K562 (cell line): ENCODE measurements at regions not wholly inside any gene's neighbourhood (a gene's known extent, or its start where the extent isn't known, plus 50 kb on each side); places are given as distances from the start of the nearest gene placed in this dataset.

Experiments
- ATAC-seq: fragments of 200-7000 bp; cut with Tn5 transposase; 3 replicates; pipeline ENCODE4 v1.9.1; 2020; ENCODE audit warnings: moderate library complexity
- BruUV-seq: library from RNA; stranded (reverse); fragments of 400-500 nt; replicated peaks from 2 replicates; lab custom pipeline; 2021; lab: Mats Ljungman, UMichigan
- CTCF ChIA-PET: fragments of 300-600 bp; formaldehyde crosslinking; extraction: SDS; loops from one replicate; lab custom pipeline; 2021; ENCODE audit warnings: low intra/inter-chr PET ratio; lab: Yijun Ruan, JAX
- POLR2A ChIA-PET: fragments of 300-600, 350-650 bp; sonication (Branson Sonifier 250); formaldehyde crosslinking; extraction: SDS; loops from one replicate; lab custom pipeline; 2021; ENCODE audit warnings: antibody characterized with exemption, inconsistent platforms; lab: Yijun Ruan, JAX
- DNase-seq, 4 experiments: peaks; one replicate each; pipeline versions ENCODE4 v3.0.0 to v3.0.0-alpha.2; 2011 to 2018; ENCODE audit warnings: low spot score in 3 of 4, mixed read lengths in 3 of 4; ENCODE audit errors: extremely low read depth in 1 of 4
- FAIRE-seq: peaks from 2 replicates; lab custom pipeline; 2011; peaks lifted over from hg19 to GRCh38; lab: Jason Lieb, UNC
- H2AFZ ChIP-seq: 2 replicates; pipeline ENCODE4 v1.6.0; 2011; ENCODE audit warnings: low read depth, low read length, control low read depth, inconsistent platforms
- H3K27ac ChIP-seq: fragments of 200-600 bp; 3 replicates; pipeline ENCODE4 v1.8.0; 2011; ENCODE audit warnings: low read depth, mild to moderate bottlenecking, control low read depth, inconsistent platforms, low read length, moderate library complexity, mixed read lengths; ENCODE audit errors: extremely low read depth
- H3K27me3 ChIP-seq, 2 experiments: fragments of 300-600 bp in 1 of 2; 2 replicates in 1 of 2; 3 replicates in 1 of 2; pipeline versions ENCODE4 v1.6.0 to v1.8.0; 2011; ENCODE audit warnings: inconsistent platforms in 2 of 2, low read length in 2 of 2, mild to moderate bottlenecking in 1 of 2, mixed read lengths in 1 of 2, moderate library complexity in 1 of 2; ENCODE audit not compliant: control insufficient read depth in 2 of 2, insufficient read depth in 2 of 2
- H3K36me3 ChIP-seq: fragments of 300-600 bp; 3 replicates; pipeline ENCODE4 v1.8.0; 2011; ENCODE audit warnings: mild to moderate bottlenecking, low read length, inconsistent platforms; ENCODE audit not compliant: control insufficient read depth, insufficient read depth
- H3K4me1 ChIP-seq, 2 experiments: fragments of 200-600 bp in 1 of 2; replicated peaks in 1 of 2; 2 replicates in 1 of 2; 3 replicates in 1 of 2; pipeline versions ENCODE4 v1.5.1 to v1.8.0; 2011; ENCODE audit warnings: inconsistent platforms in 2 of 2, low read length in 2 of 2, mild to moderate bottlenecking in 1 of 2, mixed read lengths in 1 of 2, moderate library complexity in 1 of 2; ENCODE audit not compliant: control insufficient read depth in 2 of 2, insufficient read depth in 2 of 2
- H3K4me2 ChIP-seq: 2 replicates; pipeline ENCODE4 v1.6.1; 2011; ENCODE audit warnings: low read length, control low read depth, inconsistent platforms, mixed read lengths; ENCODE audit not compliant: insufficient read depth
- H3K4me3 ChIP-seq: fragments of 200-600 bp; sonication (generic), shearing (Covaris generic); 2 replicates; pipeline ENCODE4 v1.5.1; 2016; ENCODE audit warnings: control low read depth, inconsistent platforms
- H3K79me2 ChIP-seq: fragments of 200-600 bp; 3 replicates; pipeline ENCODE4 v1.8.0; 2011; ENCODE audit warnings: low read length, inconsistent platforms; ENCODE audit not compliant: control insufficient read depth, insufficient read depth
- H3K9ac ChIP-seq, 2 experiments: 2 replicates each; pipeline versions ENCODE4 v1.6.0 to v1.6.1; 2011; ENCODE audit warnings: low read depth in 2 of 2, low read length in 2 of 2, control low read depth in 1 of 2, inconsistent platforms in 1 of 2, mild to moderate bottlenecking in 1 of 2, mixed read lengths in 1 of 2; ENCODE audit not compliant: insufficient read depth in 1 of 2
- H3K9me1 ChIP-seq: one replicate; pipeline ENCODE4 v1.6.0; 2011; ENCODE audit warnings: inconsistent platforms, mild to moderate bottlenecking, low read length, moderate library complexity; ENCODE audit not compliant: control insufficient read depth, insufficient read depth
- H3K9me3 ChIP-seq: replicated peaks from 2 replicates; pipeline ENCODE4 v1.5.1; 2011; ENCODE audit warnings: low read depth, low read length, inconsistent platforms; ENCODE audit not compliant: control insufficient read depth, insufficient read depth
- H4K20me1 ChIP-seq: replicated peaks from 2 replicates; pipeline ENCODE4 v1.6.1; 2011; ENCODE audit warnings: low read length, inconsistent platforms, mixed read lengths; ENCODE audit not compliant: control insufficient read depth, insufficient read depth
- ARID4B ChIP-seq: sonication (generic); formaldehyde crosslinking; IDR thresholded peaks from 2 replicates; pipeline ENCODE4 v1.8.0; 2022; ENCODE audit warnings: mild to moderate bottlenecking, missing genetic modification reagents
- HNRNPH1 ChIP-seq: fragments of 200-400 bp; formaldehyde crosslinking; optimal IDR thresholded peaks from 2 replicates; pipeline ENCODE3; 2017; ENCODE audit warnings: low read depth, mild to moderate bottlenecking, low read length, moderate library complexity
- MAFK ChIP-seq: IDR thresholded peaks from 2 replicates; pipeline ENCODE4 v1.6.1; 2011; ENCODE audit warnings: low read length, improper control_type of control experiment
- MEF2D ChIP-seq: conservative IDR thresholded peaks from 2 replicates; pipeline ENCODE4 v1.6.1; 2016; ENCODE audit warnings: low read depth, missing genetic modification characterization, missing compliant biosample characterization
- NCOA1 ChIP-seq: fragments of 450-650 bp; IDR thresholded peaks from 2 replicates; pipeline ENCODE4 v1.6.1; 2016; ENCODE audit warnings: low read depth
- NFRKB ChIP-seq: fragments of 450-650 bp; IDR thresholded peaks from 2 replicates; pipeline ENCODE4 v1.6.1; 2016; ENCODE audit warnings: low read depth
- SAFB ChIP-seq: fragments of 200-400 bp; formaldehyde crosslinking; IDR thresholded peaks from 2 replicates; pipeline ENCODE4 v1.6.1; 2017; ENCODE audit warnings: low read depth, low read length, borderline replicate concordance
- SRF ChIP-seq, 2 experiments: fragments of 250-450, 450-650 bp in 1 of 2; sonication (Bioruptor Pico) in 1 of 2; sonication (generic) in 1 of 2; formaldehyde crosslinking; IDR thresholded peaks; 2 replicates each; pipeline versions ENCODE4 v1.5.0 to v1.5.1; 2020 to 2022; ENCODE audit warnings: mild to moderate bottlenecking in 1 of 2, missing genetic modification reagents in 1 of 2
- STAT5B ChIP-seq: fragments of 250-450 bp; sonication (Bioruptor Pico); IDR thresholded peaks from 2 replicates; pipeline ENCODE4 v1.8.0; 2021; ENCODE audit warnings: mild to moderate bottlenecking, inconsistent platforms
- TAF1 ChIP-seq: IDR thresholded peaks from 2 replicates; pipeline ENCODE4 v1.6.1; 2011; ENCODE audit warnings: mild to moderate bottlenecking, low read length, moderate library complexity; ENCODE audit not compliant: insufficient read depth, control insufficient read depth, severe bottlenecking; ENCODE audit errors: extremely low read depth
- ZNF764 ChIP-seq: fragments of 250-450 bp; sonication (Bioruptor Pico); IDR thresholded peaks from 2 replicates; pipeline ENCODE4 v1.4.0; 2020; ENCODE audit warnings: low read depth, mild to moderate bottlenecking, moderate library complexity
- ZNF830 ChIP-seq: fragments of 250-450 bp; sonication (Bioruptor Pico); IDR thresholded peaks from 2 replicates; pipeline ENCODE4 v1.5.0; 2021; ENCODE audit warnings: mild to moderate bottlenecking
- WGBS: fragments of 100-300 bp; shearing (Covaris generic); methylation state at CpG from one replicate; pipeline ENCODE4 v1.1.6; 2016; ENCODE audit warnings: low coverage, mixed read lengths; ENCODE audit not compliant: insufficient coverage; ENCODE audit errors: missing lambda C conversion rate; 5-methylcytosine and 5-hydroxymethylcytosine counted together
- in situ Hi-C: fragments of 300-500 bp; cut with MboI; formaldehyde crosslinking; loops from 4 replicates; pipeline ENCODE4 v1.15.0; 2018; ENCODE audit warnings: inconsistent platforms, mixed read lengths
- intact Hi-C: fragments of 100-400 bp; cut with micrococcal nuclease; formaldehyde crosslinking; loops from 2 replicates; pipeline ENCODE4 v1.14.2; 2022

GRCh38 chr20:40600441-40601219, 88.4 kb downstream of the MAFB start:
- no peaks in the 10 kb centered on the region for H4K20me1 ChIP-seq
- POLR2A ChIA-PET: interaction anchor here (0.6 kb wide), 1 partner anchor 74 kb away, joined by 4 read pairs; no protein-coding TSS in a partner anchor
- TF ChIP-seq ZNF830 (CRISPR knock-in tag): no peak
- TF ChIP-seq SRF (CRISPR knock-in tag; IDR thresholded peaks at IDR 0.05): no peak
- no peak for TF ChIP-seq ZNF764 (CRISPR knock-in tag)
- TF ChIP-seq STAT5B (CRISPR knock-in tag): no peak
- no peak for TF ChIP-seq MEF2D (tag)
- TF ChIP-seq SAFB: no peak
- TF ChIP-seq NFRKB: no peak
- TF ChIP-seq ARID4B (CRISPR knock-in tag): no peak
- no peak for TF ChIP-seq MAFK
- no peak for TF ChIP-seq NCOA1
- TF ChIP-seq TAF1: no peak
- no peak for TF ChIP-seq HNRNPH1
- no peaks in the 10 kb centered on the region for H3K9me1 ChIP-seq
- 0% methylated on average over 1 of the region's 2 CpGs for WGBS
- no TSS peak for BruUV-seq
- in situ Hi-C loops (no loop called here), intact Hi-C loops (no loop called here)
- no peak; the same call in 2 of the 3 replicates for ATAC-seq
- H3K36me3 ChIP-seq: no peaks in the 10 kb centered on the region
- H3K27me3 ChIP-seq: no peaks in the 10 kb centered on the region
- H3K9ac ChIP-seq: no peak overlapping the region
- H3K4me1 ChIP-seq: no peaks in the 10 kb centered on the region
- H3K4me3 ChIP-seq: no peak overlapping the region
- H3K79me2 ChIP-seq: no peaks in the 10 kb centered on the region
- CTCF ChIA-PET: no interaction called here
- H3K4me2 ChIP-seq: no peak overlapping the region
- no peak overlapping the region for H3K27ac ChIP-seq
- no peak for FAIRE-seq
- no peak for DNase-seq
- no peaks in the 10 kb centered on the region for H3K9me3 ChIP-seq
- no peak overlapping the region for H2AFZ ChIP-seq
